Common myeloid progenitor, CD34-positive (primary cell): ENCODE measurements at regions not wholly inside any gene's neighbourhood (a gene's known extent, or its start where the extent isn't known, plus 50 kb on each side); places are given as distances from the start of the nearest gene placed in this dataset.

ENCODE experiments used
- CTCF ChIA-PET: fragments of 350-600 bp; sonication (Branson Sonifier 250); formaldehyde crosslinking; loops from one replicate; lab custom pipeline; 2021; ENCODE audit warnings: antibody characterized with exemption; lab: Charles Lee
- POLR2A ChIA-PET: fragments of 350-600 bp; sonication (Branson Sonifier 250); formaldehyde crosslinking; loops from one replicate; lab custom pipeline; 2021; ENCODE audit warnings: antibody characterized with exemption; lab: Charles Lee
- DNase-seq, 3 donors: peaks; one replicate each; pipeline versions ENCODE4 v3.0.0 to v3.0.0-alpha.2; 2013
- H3K27ac ChIP-seq, 2 experiments: 1 replicate in 1 of 2; 2 replicates in 1 of 2; pipeline ENCODE4 v1.7.0; 2013; ENCODE audit warnings: inconsistent platforms in 2 of 2, low read length in 2 of 2, mild to moderate bottlenecking in 2 of 2, low read depth in 1 of 2, moderate library complexity in 1 of 2; ENCODE audit not compliant: severe bottlenecking in 2 of 2, insufficient read depth in 1 of 2, poor library complexity in 1 of 2
- H3K27me3 ChIP-seq, 5 experiments: replicated peaks in 2 of 5; 1 replicate in 3 of 5; 2 replicates in 2 of 5; pipeline versions ENCODE4 v1.6.1 to v1.7.0; 2013; ENCODE audit warnings: low read length in 4 of 5, mild to moderate bottlenecking in 2 of 5, moderate library complexity in 2 of 5, inconsistent platforms in 1 of 5; ENCODE audit not compliant: insufficient read depth in 5 of 5, control insufficient read depth in 4 of 5
- H3K36me3 ChIP-seq, 4 experiments: 1 replicate in 2 of 4; 2 replicates in 2 of 4; pipeline versions ENCODE4 v1.6.1 to v1.7.0; 2013; ENCODE audit warnings: low read length in 3 of 4, control low read depth in 1 of 4, mild to moderate bottlenecking in 1 of 4; ENCODE audit not compliant: control insufficient read depth in 4 of 4, insufficient read depth in 4 of 4
- H3K4me1 ChIP-seq, 4 experiments: 1 replicate in 3 of 4; 2 replicates in 1 of 4; pipeline versions ENCODE4 v1.6.1 to v1.7.1; 2013; ENCODE audit warnings: low read length in 3 of 4, mild to moderate bottlenecking in 3 of 4, control low read depth in 1 of 4, inconsistent platforms in 1 of 4, moderate library complexity in 1 of 4; ENCODE audit not compliant: control insufficient read depth in 4 of 4, insufficient read depth in 4 of 4; ENCODE audit errors: control extremely low read depth in 1 of 4
- H3K4me3 ChIP-seq, 7 experiments: 1 replicate in 4 of 7; 2 replicates in 3 of 7; pipeline versions ENCODE4 v1.5.1 to v1.7.0; 2013; ENCODE audit warnings: mild to moderate bottlenecking in 7 of 7, low read length in 6 of 7, moderate library complexity in 6 of 7, inconsistent platforms in 2 of 7, low read depth in 2 of 7, control low read depth in 1 of 7; ENCODE audit not compliant: insufficient read depth in 4 of 7, control insufficient read depth in 1 of 7; ENCODE audit errors: extremely low read depth in 1 of 7
- H3K9me3 ChIP-seq, 5 experiments: 1 replicate in 4 of 5; 2 replicates in 1 of 5; pipeline versions ENCODE4 v1.6.1 to v1.7.1; 2013; ENCODE audit warnings: low read length in 4 of 5, mild to moderate bottlenecking in 2 of 5, inconsistent platforms in 1 of 5, low read depth in 1 of 5, moderate library complexity in 1 of 5; ENCODE audit not compliant: control insufficient read depth in 4 of 5, insufficient read depth in 2 of 5; ENCODE audit errors: control extremely low read depth in 1 of 5
- WGBS: methylation state at CpG from one replicate; pipeline ENCODE4 v1.1.5; 2013; ENCODE audit not compliant: insufficient coverage; 5-methylcytosine and 5-hydroxymethylcytosine counted together

- peak in 2 of 3 donors; percentile 33 to 36 for DNase-seq
- WGBS = 49% methylated on average over 4 of the region's 5 CpGs
- Histone ChIP-seq H3K36me3 (no peaks in the 10 kb centered on the region), H3K4me3 (peak overlapping the region in 1 of 7 experiments; percentile 16), H3K9me3 (peaks cover 0 to 6% (median 0%) of the 10 kb centered on the region in 5 experiments), H3K27me3 (peaks cover 0 to 15% (median 0%) of the 10 kb centered on the region in 5 experiments), H3K4me1 (peaks cover 10 to 23% (median 13%) of the 10 kb centered on the region in 4 experiments), H3K27ac (no peak overlapping the region)
- ChIA-PET POLR2A (no interaction called here), CTCF (no interaction called here)
Observed at GRCh38 chr10:43978091-43978490, 329.4 kb upstream of the ZNF32 start.

GRCh38 chr10:43976292-43976691 lies 327.6 kb upstream of the ZNF32 start:
- Histone ChIP-seq H3K4me3 (no peak overlapping the region), H3K27me3 (peaks cover 0 to 19% (median 1%) of the 10 kb centered on the region in 5 experiments), H3K4me1 (peaks cover 10 to 23% (median 13%) of the 10 kb centered on the region in 4 experiments), H3K27ac (no peak overlapping the region), H3K9me3 (peaks cover 0 to 6% (median 0%) of the 10 kb centered on the region in 5 experiments), H3K36me3 (no peaks in the 10 kb centered on the region)
- WGBS = 75% methylated on average over 1 of the region's 1 CpG
- ChIA-PET CTCF (no interaction called here), POLR2A (no interaction called here)
- DNase-seq = no peak

- H3K36me3 ChIP-seq = no peaks in the 10 kb centered on the region
- 100% methylated on average over 1 of the region's 3 CpGs for WGBS
- CTCF ChIA-PET = no interaction called here
Observed at GRCh38 chr10:43973801-43974200, 325.1 kb upstream of the ZNF32 start.

GRCh38 chr10:43972976-43973647 lies 324.4 kb upstream of the ZNF32 start:
- Histone ChIP-seq H3K4me3 (no peak overlapping the region), H3K4me1 (peaks cover 4 to 13% (median 5%) of the 10 kb centered on the region in 4 experiments), H3K27ac (no peak overlapping the region), H3K9me3 (peaks cover 0 to 6% (median 0%) of the 10 kb centered on the region in 5 experiments), H3K27me3 (peaks cover 0 to 50% (median 11%) of the 10 kb centered on the region in 5 experiments), H3K36me3 (no peaks in the 10 kb centered on the region)
- 95% methylated on average over 9 of the region's 10 CpGs for WGBS
- ChIA-PET CTCF (no interaction called here), POLR2A (no interaction called here)
- no peak for DNase-seq

More at GRCh38 chr10:43973801-43974200, 325.1 kb upstream of the ZNF32 start:
- Histone ChIP-seq H3K9me3 (peaks cover 0 to 6% (median 0%) of the 10 kb centered on the region in 5 experiments), H3K27ac (no peak overlapping the region), H3K4me3 (no peak overlapping the region), H3K4me1 (peaks cover 4 to 13% (median 7%) of the 10 kb centered on the region in 4 experiments), H3K27me3 (peaks cover 0 to 43% (median 8%) of the 10 kb centered on the region in 5 experiments)
- POLR2A ChIA-PET = no interaction called here
- no peak for DNase-seq

GRCh38 chr10:43971981-43972380 lies 323.3 kb upstream of the ZNF32 start:
- Histone ChIP-seq H3K9me3 (peaks cover 0 to 6% (median 0%) of the 10 kb centered on the region in 5 experiments), H3K36me3 (no peaks in the 10 kb centered on the region), H3K27ac (no peak overlapping the region), H3K4me3 (no peak overlapping the region), H3K4me1 (peaks cover 0 to 3% (median 0%) of the 10 kb centered on the region in 4 experiments), H3K27me3 (peaks cover 0 to 60% (median 14%) of the 10 kb centered on the region in 5 experiments)
- DNase-seq = no peak
- ChIA-PET POLR2A (no interaction called here), CTCF (no interaction called here)
- 95% methylated on average over 8 of the region's 8 CpGs for WGBS

- DNase-seq = no peak
- ChIA-PET CTCF (no interaction called here), POLR2A (no interaction called here)
- whole genome bisulfite sequencing = 96% methylated on average over 2 of the region's 5 CpGs
- Histone ChIP-seq H3K9me3 (peaks cover 0 to 6% (median 0%) of the 10 kb centered on the region in 5 experiments), H3K4me3 (no peak overlapping the region), H3K27me3 (peaks cover 0 to 66% (median 20%) of the 10 kb centered on the region in 5 experiments), H3K4me1 (peaks cover 0 to 2% (median 0%) of the 10 kb centered on the region in 4 experiments), H3K27ac (no peak overlapping the region), H3K36me3 (no peaks in the 10 kb centered on the region)
Observed at GRCh38 chr10:43971306-43971705, 322.6 kb upstream of the ZNF32 start.

- no peak overlapping the region for H3K4me3 ChIP-seq
- POLR2A ChIA-PET = no interaction called here
- peaks cover 0 to 8% (median 6%) of the 10 kb centered on the region in 4 experiments for H3K4me1 ChIP-seq
- H3K27me3 ChIP-seq = peaks cover 0 to 66% (median 20%) of the 10 kb centered on the region in 5 experiments
- WGBS = 100% methylated on average over 2 of the region's 2 CpGs
- CTCF ChIA-PET = interaction anchor here (1.0 kb wide), 1 partner anchor 13 kb away, joined by 3 read pairs; no protein-coding TSS in a partner anchor
- H3K9me3 ChIP-seq = peaks cover 0 to 4% (median 0%) of the 10 kb centered on the region in 5 experiments
- no peaks in the 10 kb centered on the region for H3K36me3 ChIP-seq
- no peak overlapping the region for H3K27ac ChIP-seq
- DNase-seq = no peak
Observed at GRCh38 chr10:43970717-43971116, 322.0 kb upstream of the ZNF32 start.
